Hepatocyte (in vitro differentiated cells): ENCODE measurements at regions not wholly inside any gene's neighbourhood (a gene's known extent, or its start where the extent isn't known, plus 50 kb on each side); places are given as distances from the start of the nearest gene placed in this dataset.

ENCODE experiments used
- CTCF ChIP-seq: fragments of 200-600 bp; sonication (generic); IDR thresholded peaks from 2 replicates; pipeline ENCODE4 v1.5.1; 2016; ENCODE audit warnings: antibody characterized with exemption, mild to moderate bottlenecking; ENCODE audit not compliant: poor library complexity
- EZH2 ChIP-seq: fragments of 200-600 bp; sonication (generic); IDR thresholded peaks from 2 replicates; pipeline ENCODE4 v1.6.1; 2016; ENCODE audit warnings: antibody characterized with exemption, mild to moderate bottlenecking, borderline replicate concordance

- no peak for TF ChIP-seq CTCF
- TF ChIP-seq EZH2, result no peak
These were observed 193.8 kb upstream of the TMCO5A start for GRCh38 chr15:37740623-37741141.
